GM12873 (cell line): ENCODE measurements at regions not wholly inside any gene's neighbourhood (a gene's known extent, or its start where the extent isn't known, plus 50 kb on each side); places are given as distances from the start of the nearest gene placed in this dataset.

ENCODE experiments used
- CTCF ChIP-seq: IDR thresholded peaks from 2 replicates; pipeline ENCODE4 v1.5.1; 2012; ENCODE audit warnings: low read depth, mild to moderate bottlenecking, moderate library complexity, low read length, control low read depth; ENCODE audit not compliant: insufficient read depth; ENCODE audit errors: missing control alignments

- TF ChIP-seq CTCF: no peak
Observed at GRCh38 chr20:50252701-50253100, 62.1 kb downstream of the CEBPB start.

GRCh38 chr20:50253101-50253500 is 62.5 kb downstream of the CEBPB start:
- TF ChIP-seq CTCF: no peak

GRCh38 chr20:50254466-50255079 is 63.9 kb downstream of the CEBPB start:
- TF ChIP-seq CTCF: no peak

- TF ChIP-seq CTCF: no peak
Observed at GRCh38 chr20:50256577-50256976, 65.9 kb downstream of the CEBPB start.

GRCh38 chr20:50257860-50258259 is 67.2 kb downstream of the CEBPB start:
- TF ChIP-seq CTCF: no peak

GRCh38 chr20:50258790-50259483 is 68.3 kb downstream of the CEBPB start:
- TF ChIP-seq CTCF: no peak

- TF ChIP-seq CTCF: no peak
Observed at GRCh38 chr20:50259705-50260478, 69.3 kb downstream of the CEBPB start.
